NCI-H1694 treated with DMSO at 0.1 percent for 48 hours (cell line): ENCODE measurements at regions not wholly inside any gene's neighbourhood (a gene's known extent, or its start where the extent isn't known, plus 50 kb on each side); places are given as distances from the start of the nearest gene placed in this dataset.

Source experiments
- DNase-seq: peaks from one replicate; lab custom pipeline; 2025; lab: John Stamatoyannopoulos, UW

GRCh38 chr3:30356866-30357753, 249.3 kb upstream of the TGFBR2 start:
- no peak for DNase-seq

- DNase-seq: no peak
Measured at GRCh38 chr3:30357897-30358296, 248.5 kb upstream of the TGFBR2 start.

GRCh38 chr3:30358871-30359270, 247.5 kb upstream of the TGFBR2 start:
- no peak for DNase-seq

GRCh38 chr3:30368978-30369377, 237.4 kb upstream of the TGFBR2 start:
- DNase-seq: no peak

- DNase-seq: no peak
Measured at GRCh38 chr3:30370681-30371271, 235.6 kb upstream of the TGFBR2 start.

- DNase-seq: no peak
Measured at GRCh38 chr3:30372837-30373236, 233.6 kb upstream of the TGFBR2 start.

GRCh38 chr3:30384546-30385072, 221.8 kb upstream of the TGFBR2 start:
- DNase-seq: no peak

GRCh38 chr3:30393079-30393478, 213.3 kb upstream of the TGFBR2 start:
- no peak for DNase-seq

GRCh38 chr3:30397030-30397429, 209.4 kb upstream of the TGFBR2 start:
- DNase-seq: no peak

GRCh38 chr3:30399394-30400181, 206.8 kb upstream of the TGFBR2 start:
- DNase-seq: no peak

GRCh38 chr3:30400926-30401325, 205.5 kb upstream of the TGFBR2 start:
- DNase-seq: no peak

- DNase-seq: no peak
Measured at GRCh38 chr3:30401971-30402370, 204.4 kb upstream of the TGFBR2 start.

- no peak for DNase-seq
Measured at GRCh38 chr3:30407651-30408050, 198.8 kb upstream of the TGFBR2 start.

- DNase-seq: no peak
Measured at GRCh38 chr3:30408105-30408557, 198.3 kb upstream of the TGFBR2 start.

GRCh38 chr3:30418443-30418842, 188.0 kb upstream of the TGFBR2 start:
- no peak for DNase-seq

GRCh38 chr3:30421266-30421665, 185.1 kb upstream of the TGFBR2 start:
- no peak for DNase-seq

- DNase-seq: no peak
Measured at GRCh38 chr3:30426293-30426993, 180.0 kb upstream of the TGFBR2 start.

- DNase-seq: no peak
Measured at GRCh38 chr3:30428251-30428650, 178.2 kb upstream of the TGFBR2 start.

- no peak for DNase-seq
Measured at GRCh38 chr3:30435861-30436331, 170.5 kb upstream of the TGFBR2 start.

GRCh38 chr3:30437171-30437601, 169.2 kb upstream of the TGFBR2 start:
- DNase-seq: no peak

- DNase-seq: no peak
Measured at GRCh38 chr3:30438126-30438525, 168.3 kb upstream of the TGFBR2 start.
